Activated naive CD4-positive, alpha-beta T cell treated with anti-CD3 and anti-CD28 coated beads, Interleukin-2, amount 50 U/mL, for 72 hours (primary cell): ENCODE measurements at regions not wholly inside any gene's neighbourhood (a gene's known extent, or its start where the extent isn't known, plus 50 kb on each side); places are given as distances from the start of the nearest gene placed in this dataset.
"Not testable (repeated sequence)": the region's sequence is repeated elsewhere in the genome, so short reads cannot be mapped to it uniquely, and the experiment has no call there.

Experiments
- ATAC-seq, 2 donors: fragments of 150-1000 bp; cut with Tn5 transposase; 2 replicates each; pipeline ENCODE4 v1.10.0; 2021; ENCODE audit warnings: mild to moderate bottlenecking in 2 of 2, moderate library complexity in 2 of 2
- DNase-seq, 2 donors: peaks; one replicate each; pipeline ENCODE4 v3.0.0; 2021 to 2022; ENCODE audit warnings: low spot score in 2 of 2
- H3K27ac Mint-ChIP-seq, 2 donors: one replicate each; pipeline ENCODE4 v1.8.0; 2022; ENCODE audit warnings: mild to moderate bottlenecking in 2 of 2, mixed read lengths in 2 of 2
- H3K36me3 Mint-ChIP-seq, 2 donors: one replicate each; pipeline ENCODE4 v1.8.0; 2022; ENCODE audit warnings: mixed read lengths in 2 of 2
- H3K9me3 Mint-ChIP-seq, 2 donors: one replicate each; pipeline ENCODE4 v1.8.0; 2022; ENCODE audit warnings: mixed read lengths in 2 of 2

DNA sequence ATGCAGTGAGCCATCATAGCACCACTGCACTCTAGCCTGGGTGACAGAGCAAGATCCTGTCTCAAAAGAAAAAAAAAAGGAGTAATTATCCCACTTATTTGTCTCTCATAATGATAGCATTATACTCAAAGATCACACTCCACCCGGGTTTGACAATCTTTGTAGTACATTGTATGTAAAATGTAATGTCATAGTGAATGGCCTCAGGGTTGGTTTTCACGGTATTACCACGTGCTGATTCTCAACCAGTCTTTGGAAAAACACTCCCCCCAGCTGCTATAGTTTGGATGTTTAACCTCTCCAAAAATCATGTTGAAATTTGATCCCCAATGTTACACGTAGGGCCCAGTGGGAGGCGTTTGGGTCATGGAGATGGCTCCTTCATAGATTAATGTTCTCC, 402.4 kb upstream of the GRAMD2B start:
- ATAC-seq (no peak), DNase-seq (no peak)
- Mint-ChIP-seq H3K9me3 (peaks cover 10 to 11% of the 10 kb centered on the region in 2 donors), H3K36me3 (no peaks in the 10 kb centered on the region), H3K27ac (no peak overlapping the region)

DNA sequence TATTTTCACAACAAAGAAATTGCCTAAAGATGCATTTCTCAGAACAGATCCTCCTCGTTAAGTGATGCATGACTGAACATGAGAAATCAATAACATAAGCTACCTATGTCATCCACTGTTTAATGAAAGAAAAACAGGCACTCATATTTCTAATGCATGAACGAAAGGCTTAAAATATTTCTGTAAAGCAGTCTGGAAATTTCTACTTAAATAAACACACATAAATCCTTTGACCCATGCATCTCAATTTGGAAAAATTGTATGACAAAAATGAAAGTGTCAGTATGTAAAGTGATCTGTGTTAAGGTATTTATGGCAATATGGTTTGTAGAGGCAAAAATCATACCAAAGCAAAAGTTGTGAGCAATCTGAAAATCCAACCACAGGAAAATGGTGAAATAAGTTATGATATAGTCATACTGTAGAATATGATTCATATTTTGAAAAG, 399.2 kb upstream of the GRAMD2B start:
- Mint-ChIP-seq H3K27ac (no peak overlapping the region), H3K9me3 (peaks cover 28 to 34% of the 10 kb centered on the region in 2 donors), H3K36me3 (peaks cover 0 to 7% of the 10 kb centered on the region in 2 donors)
- ATAC-seq (no peak), DNase-seq (no peak)

DNA sequence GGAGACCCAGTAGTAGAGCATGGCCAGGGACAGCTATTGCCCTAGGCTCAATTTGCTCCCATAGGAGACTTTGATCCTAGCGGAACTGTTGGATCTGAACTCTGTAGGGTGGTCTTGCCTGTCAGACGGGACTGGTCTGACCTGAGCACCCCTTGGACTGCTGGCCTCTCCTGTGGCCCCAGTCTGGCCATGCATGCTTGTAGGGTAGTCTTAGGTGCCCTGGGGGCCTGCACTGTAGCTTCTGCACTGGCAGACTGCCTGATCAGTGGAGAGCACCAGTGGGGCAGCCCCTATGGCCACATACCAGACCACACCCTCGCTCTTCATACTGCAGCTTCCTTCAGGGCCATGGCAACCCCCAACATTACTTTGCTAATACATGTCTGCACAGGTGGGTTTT, 396.1 kb upstream of the GRAMD2B start:
- H3K27ac Mint-ChIP-seq: no peak overlapping the region
- peaks cover 34% of the 10 kb centered on the region in 2 donors for H3K9me3 Mint-ChIP-seq
- ATAC-seq (no peak), DNase-seq (no peak)
- H3K36me3 Mint-ChIP-seq: peaks cover 0 to 16% of the 10 kb centered on the region in 2 donors

DNA sequence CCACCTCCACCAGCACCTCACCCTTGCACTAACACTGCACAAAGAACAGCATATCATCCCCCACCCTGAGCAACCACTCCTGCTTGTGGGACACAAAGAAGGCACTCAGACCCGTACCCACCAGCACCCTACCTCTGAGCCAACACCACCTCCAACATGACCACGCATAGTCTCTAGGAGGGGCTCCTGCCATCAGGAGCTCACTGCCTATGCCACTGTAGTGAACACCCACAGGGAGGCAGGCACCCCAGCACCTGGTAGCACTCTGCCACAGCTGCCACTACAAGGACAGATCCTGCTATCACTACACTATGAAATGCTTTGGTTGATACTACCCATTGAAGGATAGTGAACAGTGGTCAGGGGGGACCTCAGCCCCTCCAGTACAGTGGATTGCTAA, 395.6 kb upstream of the GRAMD2B start:
- no peak overlapping the region for H3K27ac Mint-ChIP-seq
- peaks cover 0 to 16% of the 10 kb centered on the region in 2 donors for H3K36me3 Mint-ChIP-seq
- H3K9me3 Mint-ChIP-seq: peaks cover 34% of the 10 kb centered on the region in 2 donors
- ATAC-seq (no peak), DNase-seq (no peak)

DNA sequence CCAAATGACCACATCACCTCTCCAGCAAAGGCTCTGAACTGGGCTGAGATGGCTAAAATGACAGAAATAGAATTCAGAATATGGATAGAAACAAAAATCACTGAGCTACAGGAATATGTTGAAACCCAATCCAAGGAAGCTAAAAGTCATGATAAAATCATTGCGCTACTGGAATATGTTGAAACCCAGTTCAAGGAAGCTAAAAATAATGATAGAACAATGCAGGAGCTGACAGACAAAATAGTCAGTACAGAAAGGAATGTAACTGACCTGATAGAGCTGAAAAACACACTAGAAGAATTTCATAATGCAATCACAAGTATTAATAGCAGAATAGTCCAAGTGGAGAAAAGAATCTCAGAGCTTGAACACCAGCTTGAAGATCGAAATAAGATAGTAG, 394.9 kb upstream of the GRAMD2B start:
- DNase-seq (no peak), ATAC-seq (no peak)
- Mint-ChIP-seq H3K9me3 (peaks cover 34% of the 10 kb centered on the region in 2 donors), H3K27ac (no peak overlapping the region), H3K36me3 (peaks cover 0 to 16% of the 10 kb centered on the region in 2 donors)

DNA sequence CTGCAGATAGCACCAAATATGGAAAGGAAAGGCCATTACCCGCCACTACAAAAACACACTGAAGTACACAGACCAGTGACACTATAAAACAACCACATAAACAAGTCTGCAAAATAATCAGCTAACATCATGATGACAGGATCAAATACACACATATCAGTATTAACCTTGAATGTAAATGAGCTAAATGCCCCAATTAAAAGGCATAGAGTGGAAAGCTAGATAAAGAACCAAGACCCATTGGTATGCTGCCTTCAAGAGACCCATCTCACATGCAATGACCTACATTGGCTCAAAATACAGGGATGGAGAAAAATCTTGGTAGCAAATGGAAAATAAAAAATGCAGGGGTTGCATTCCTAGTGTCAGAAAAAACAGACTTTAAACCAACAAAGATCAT, 393.9 kb upstream of the GRAMD2B start:
- peaks cover 34% of the 10 kb centered on the region in 2 donors for H3K9me3 Mint-ChIP-seq
- DNase-seq, H3K27ac Mint-ChIP-seq, ATAC-seq: not testable (repeated sequence)
- peaks cover 0 to 16% of the 10 kb centered on the region in 2 donors for H3K36me3 Mint-ChIP-seq

DNA sequence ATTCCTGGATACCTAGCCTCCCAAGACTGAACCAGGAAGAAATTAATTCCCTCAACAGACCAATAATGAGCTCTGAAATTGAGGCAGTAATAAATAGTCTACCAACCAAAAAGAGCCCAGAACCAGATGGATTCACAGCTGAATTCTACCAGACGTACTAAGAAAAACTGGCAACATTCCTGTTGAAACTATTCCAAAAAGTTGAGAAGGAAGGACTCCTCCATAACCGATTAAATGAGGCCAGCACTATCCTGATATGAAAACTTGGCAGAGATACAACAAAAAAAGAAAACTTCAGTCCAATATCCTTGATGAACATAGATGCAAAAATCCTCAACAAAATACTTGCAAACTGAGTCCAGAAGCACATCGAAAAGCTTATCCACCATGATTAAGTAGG, 392.5 kb upstream of the GRAMD2B start:
- Mint-ChIP-seq H3K9me3 (peaks cover 30 to 34% of the 10 kb centered on the region in 2 donors), H3K27ac (no peak overlapping the region), H3K36me3 (peaks cover 0 to 16% of the 10 kb centered on the region in 2 donors)
- DNase-seq (no peak), ATAC-seq (no peak)

DNA sequence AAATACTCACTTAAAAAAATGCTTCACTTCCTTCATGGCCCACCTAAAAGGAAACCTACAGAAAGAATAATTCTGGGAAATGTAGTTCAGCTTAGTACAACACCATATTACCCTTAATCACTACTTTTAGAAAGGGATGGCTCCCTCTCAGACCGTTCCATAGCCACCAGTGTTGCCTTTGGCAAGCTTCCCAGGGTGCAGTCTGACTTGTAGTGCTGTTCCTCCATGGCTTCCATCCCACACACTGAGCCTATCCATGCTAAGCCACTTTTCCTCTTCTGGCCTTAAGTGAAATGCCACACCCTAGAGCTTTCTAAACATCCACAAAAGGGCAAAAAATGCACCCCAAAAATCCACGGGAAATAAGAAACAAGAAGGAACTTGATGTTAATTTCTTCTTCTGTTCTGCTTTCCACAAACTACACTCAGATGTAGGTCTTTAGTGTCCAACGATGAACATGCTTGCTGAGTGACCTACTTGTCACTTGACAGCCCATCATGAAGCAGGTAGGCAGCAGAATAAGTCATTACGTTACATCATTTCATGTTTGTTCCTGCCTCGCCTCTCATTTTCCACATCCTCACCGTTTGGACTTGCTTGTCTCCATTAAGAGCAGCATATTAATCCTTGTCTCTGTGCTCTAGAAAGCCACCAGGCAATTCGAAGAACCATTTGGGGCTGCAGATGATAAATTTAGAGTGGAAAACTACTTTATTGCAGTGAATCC, 391.1 kb upstream of the GRAMD2B start:
- H3K27ac Mint-ChIP-seq: no peak overlapping the region
- H3K36me3 Mint-ChIP-seq: peaks cover 0 to 16% of the 10 kb centered on the region in 2 donors
- DNase-seq: no peak
- peaks cover 23 to 27% of the 10 kb centered on the region in 2 donors for H3K9me3 Mint-ChIP-seq
- no peak for ATAC-seq

DNA sequence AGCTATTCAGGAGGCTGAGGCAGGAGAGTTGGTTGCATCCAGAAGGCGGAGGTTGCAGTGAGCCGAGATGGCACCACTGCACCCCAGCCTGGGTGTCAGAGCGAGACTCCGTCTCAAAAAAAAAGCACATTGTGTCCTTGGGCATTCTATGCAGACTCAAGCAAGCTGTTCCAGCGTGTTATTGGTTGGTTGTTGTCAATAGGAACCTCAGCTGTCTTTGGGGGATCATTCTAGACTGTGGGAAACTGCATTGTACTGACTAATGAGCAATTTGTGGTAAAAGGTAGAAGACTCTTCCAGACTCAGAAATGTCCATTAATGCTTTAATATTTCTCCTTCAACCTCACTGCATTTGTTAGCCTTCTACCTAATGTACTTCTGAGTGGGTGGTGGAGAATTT, 379.5 kb upstream of the GRAMD2B start:
- H3K27ac Mint-ChIP-seq: no peak overlapping the region
- peaks cover 2 to 3% of the 10 kb centered on the region in 2 donors for H3K9me3 Mint-ChIP-seq
- DNase-seq (no peak), ATAC-seq (no peak)
- no peaks in the 10 kb centered on the region for H3K36me3 Mint-ChIP-seq

DNA sequence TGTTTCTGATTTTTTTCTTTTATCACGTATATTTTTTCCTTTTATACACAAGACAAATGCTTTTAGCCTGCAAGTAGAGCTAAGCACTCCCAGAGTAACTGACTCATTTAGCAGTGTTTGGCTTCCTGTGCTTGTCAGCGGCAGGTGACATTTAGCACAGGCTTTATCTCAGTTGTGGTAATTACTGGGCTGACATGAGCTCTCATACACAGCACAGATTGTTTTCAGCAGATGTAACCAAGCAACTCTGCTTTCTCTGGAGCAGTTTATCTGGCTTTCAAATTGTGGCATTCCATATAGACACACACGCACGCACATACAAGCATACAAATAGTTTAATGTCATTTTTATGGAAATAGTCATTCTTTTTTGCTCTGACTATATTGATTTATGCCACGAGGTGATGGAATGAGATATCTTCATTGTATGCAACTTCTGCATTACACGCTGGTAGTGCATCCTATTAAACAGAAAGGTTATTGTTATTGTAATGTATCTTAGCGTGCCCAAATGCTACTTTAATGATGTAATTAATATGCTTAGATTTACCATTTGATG, 379.0 kb upstream of the GRAMD2B start:
- H3K27ac Mint-ChIP-seq: no peak overlapping the region
- H3K36me3 Mint-ChIP-seq: no peaks in the 10 kb centered on the region

DNA sequence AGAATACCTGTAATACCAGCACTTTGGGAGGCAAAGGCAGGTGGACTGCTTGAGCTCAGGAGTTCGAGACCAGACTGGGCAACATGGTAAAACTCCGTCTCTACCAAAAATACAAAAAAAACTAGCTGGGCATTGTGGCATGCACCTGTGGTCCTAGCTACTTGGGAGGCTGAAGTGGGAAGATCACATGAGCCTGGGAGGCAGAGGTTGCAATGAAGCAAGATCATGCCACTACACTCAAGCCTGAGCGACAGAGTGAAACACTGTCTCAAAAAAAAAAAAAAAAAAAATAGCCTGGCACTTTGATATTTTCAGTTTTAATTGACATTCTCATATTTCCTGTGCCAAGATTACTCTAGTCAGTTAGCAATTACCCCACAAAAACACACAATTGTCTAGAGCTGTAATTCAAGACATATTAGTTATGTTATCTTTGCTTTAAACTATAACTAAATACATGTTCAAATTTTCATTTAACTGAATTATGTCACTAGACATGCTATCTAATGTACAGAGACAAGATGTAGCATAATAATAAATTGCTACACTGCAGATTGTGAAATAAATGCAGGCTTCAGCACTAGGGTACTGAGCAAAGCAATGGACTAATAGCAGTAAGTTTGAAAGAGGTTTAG, 378.2 kb upstream of the GRAMD2B start:
- Mint-ChIP-seq H3K9me3 (peaks cover 5 to 6% of the 10 kb centered on the region in 2 donors), H3K36me3 (no peaks in the 10 kb centered on the region), H3K27ac (peak overlapping the region in 1 of 2 donors; percentile 29)
- no peak for ATAC-seq
- no peak for DNase-seq

More for the DNA sequence above, 379.0 kb upstream of the GRAMD2B start:
- DNase-seq (no peak), ATAC-seq (no peak)
- H3K9me3 Mint-ChIP-seq: peaks cover 2 to 3% of the 10 kb centered on the region in 2 donors

DNA sequence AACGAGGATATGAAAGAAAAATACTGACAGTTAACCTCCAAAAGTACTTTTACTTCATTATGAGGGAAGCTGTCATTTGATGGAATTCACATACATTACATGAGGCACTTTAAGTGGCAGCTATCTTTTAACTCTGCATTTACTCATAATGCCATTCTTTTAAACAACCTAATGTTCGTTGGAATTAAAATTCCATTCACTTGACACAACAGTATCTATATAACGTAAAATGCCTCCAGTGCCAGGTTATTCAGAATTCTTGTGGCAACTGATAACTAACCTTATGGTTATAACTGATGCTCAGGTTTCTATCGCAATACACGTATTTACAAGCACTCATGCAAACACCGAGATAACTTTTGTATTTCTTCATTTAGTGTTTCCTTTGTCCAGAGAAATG, 376.9 kb upstream of the GRAMD2B start:
- no peak for ATAC-seq
- no peak for DNase-seq
- Mint-ChIP-seq H3K9me3 (peaks cover 5 to 6% of the 10 kb centered on the region in 2 donors), H3K36me3 (no peaks in the 10 kb centered on the region), H3K27ac (no peak overlapping the region)

DNA sequence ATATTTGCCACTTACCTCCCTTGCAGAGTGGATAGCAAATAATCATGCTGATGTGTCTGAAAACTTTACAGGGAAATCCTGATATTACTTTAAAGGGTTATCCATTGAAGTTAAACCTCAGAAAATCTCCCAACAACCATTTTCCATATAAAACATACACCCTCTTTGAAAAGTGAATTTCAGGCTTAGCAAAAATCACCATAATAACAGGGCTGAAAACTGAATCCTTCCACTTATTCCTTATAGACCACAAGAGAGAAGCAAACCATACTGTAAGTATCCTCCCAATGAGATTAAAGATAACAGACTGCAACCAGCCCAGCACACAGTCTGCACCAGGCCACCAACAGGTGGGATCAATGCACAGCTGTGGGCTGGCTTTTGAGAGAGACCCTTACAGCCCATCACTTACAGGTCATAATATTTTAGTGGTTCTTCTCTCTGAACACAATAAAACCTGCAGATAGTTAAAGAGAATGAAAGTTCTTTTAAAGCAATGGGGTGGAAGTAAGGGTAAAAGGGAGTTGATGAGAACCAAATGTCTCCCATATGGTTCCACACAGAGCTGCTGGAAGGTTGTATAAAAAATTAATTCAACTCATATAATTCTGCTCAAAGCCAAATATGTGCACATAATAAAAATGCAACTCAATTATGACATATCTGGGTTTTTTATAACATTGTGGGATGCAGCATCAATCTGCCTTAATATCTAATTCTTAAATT, 376.2 kb upstream of the GRAMD2B start:
- H3K9me3 Mint-ChIP-seq: peaks cover 5 to 6% of the 10 kb centered on the region in 2 donors

DNA sequence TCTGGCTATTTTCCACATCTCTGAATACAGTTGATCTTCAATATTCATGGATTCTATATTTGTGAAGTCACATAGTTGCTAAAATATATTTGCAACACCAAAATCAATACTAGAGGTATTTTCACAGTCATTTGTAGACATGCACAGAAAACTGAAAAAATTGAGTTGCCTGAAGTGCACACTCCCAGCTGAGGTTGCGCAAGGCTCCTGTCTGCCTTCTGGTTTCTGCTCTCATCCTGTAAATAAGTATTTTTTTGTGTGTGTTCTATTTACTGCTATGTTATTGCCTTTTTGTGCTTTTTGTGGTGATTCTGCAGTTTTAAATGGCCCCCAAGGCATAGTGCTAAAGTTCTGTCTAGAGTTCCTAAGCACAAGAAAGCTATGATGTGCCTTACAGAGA, 371.1 kb upstream of the GRAMD2B start:
- H3K36me3 Mint-ChIP-seq: no peaks in the 10 kb centered on the region
- peaks cover 9 to 10% of the 10 kb centered on the region in 2 donors for H3K9me3 Mint-ChIP-seq
- DNase-seq (no peak), ATAC-seq (no peak)
- H3K27ac Mint-ChIP-seq: no peak overlapping the region

More for the DNA sequence above, 376.2 kb upstream of the GRAMD2B start:
- Mint-ChIP-seq H3K36me3 (no peaks in the 10 kb centered on the region), H3K27ac (no peak overlapping the region)
- DNase-seq (no peak), ATAC-seq (no peak)

DNA sequence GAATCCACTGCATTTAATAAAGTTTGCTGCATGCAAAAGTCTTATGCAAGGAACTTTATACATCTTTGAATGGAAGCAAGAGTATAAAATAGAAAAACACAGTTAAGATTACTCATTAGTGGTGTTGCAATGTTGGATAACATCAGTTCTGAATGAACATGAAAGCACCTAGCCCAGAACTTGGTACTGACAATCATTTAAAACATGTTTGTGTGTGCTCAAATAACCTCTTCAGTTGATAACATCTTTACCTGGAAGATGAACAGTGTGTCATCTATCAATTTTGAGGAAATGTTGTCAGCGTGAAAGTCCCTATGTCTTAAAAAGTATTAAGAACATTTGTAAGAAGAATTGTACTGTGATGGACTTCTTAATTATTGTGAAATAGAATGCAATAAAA, 370.4 kb upstream of the GRAMD2B start:
- peaks cover 9 to 10% of the 10 kb centered on the region in 2 donors for H3K9me3 Mint-ChIP-seq
- no peak overlapping the region for H3K27ac Mint-ChIP-seq
- ATAC-seq (no peak), DNase-seq (no peak)
- H3K36me3 Mint-ChIP-seq: no peaks in the 10 kb centered on the region

DNA sequence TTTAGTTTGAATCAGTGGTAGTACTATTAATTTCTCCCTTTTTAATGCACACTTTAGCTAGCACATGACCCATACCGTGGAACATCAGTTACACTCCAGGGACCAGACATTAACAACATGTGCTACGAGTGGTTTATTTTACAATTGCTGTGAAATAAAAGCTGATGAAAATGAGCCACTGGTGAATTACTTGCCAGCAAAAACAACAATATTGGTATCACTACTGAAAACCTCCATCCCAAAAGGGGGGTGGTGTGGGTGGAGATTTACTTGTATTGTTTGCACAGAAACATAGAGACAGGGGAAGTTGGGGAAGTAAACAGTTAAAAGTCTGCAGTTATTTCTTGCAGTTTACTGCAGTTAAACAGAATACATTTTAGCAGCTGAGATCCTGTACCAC, 369.6 kb upstream of the GRAMD2B start:
- ATAC-seq (no peak), DNase-seq (no peak)
- Mint-ChIP-seq H3K36me3 (no peaks in the 10 kb centered on the region), H3K27ac (no peak overlapping the region), H3K9me3 (peaks cover 9 to 11% of the 10 kb centered on the region in 2 donors)
